SU-DHL-6 (cell line): ENCODE measurements at regions not wholly inside any gene's neighbourhood (a gene's known extent, or its start where the extent isn't known, plus 50 kb on each side); places are given as distances from the start of the nearest gene placed in this dataset.

Experiments used
- H2AFZ ChIP-seq: fragments of 200-600 bp; sonication (generic); 2 replicates; pipeline ENCODE4 v1.6.1; 2014; ENCODE audit warnings: low read depth, mild to moderate bottlenecking, moderate library complexity, mixed read lengths, antibody characterized with exemption, low read length; ENCODE audit not compliant: severe bottlenecking
- H3F3A ChIP-seq: fragments of 200-600 bp; shearing (Covaris generic); 2 replicates; pipeline ENCODE4 v1.6.0; 2016; ENCODE audit warnings: antibody characterized with exemption, mild to moderate bottlenecking; ENCODE audit not compliant: insufficient read depth
- H3K27ac ChIP-seq: fragments of 200-600 bp; sonication (generic); 2 replicates; pipeline ENCODE4 v1.5.1; 2016; ENCODE audit warnings: low read depth, mild to moderate bottlenecking, low read length, moderate library complexity, mixed read lengths
- H3K27me3 ChIP-seq: fragments of 200-600 bp; sonication (generic), shearing (Covaris generic); 2 replicates; pipeline ENCODE4 v1.6.0; 2014; ENCODE audit warnings: mild to moderate bottlenecking, low read length
- H3K36me3 ChIP-seq: fragments of 200-600 bp; sonication (generic); 2 replicates; pipeline ENCODE4 v1.6.1; 2014; ENCODE audit warnings: mild to moderate bottlenecking, low read length, mixed read lengths
- H3K4me2 ChIP-seq: fragments of 300-600, 200-600 bp; shearing (Covaris generic), sonication (generic); 2 replicates; pipeline ENCODE4 v1.6.0; 2014; ENCODE audit warnings: low read length, low read depth, mild to moderate bottlenecking; ENCODE audit not compliant: poor library complexity, severe bottlenecking
- H3K4me3 ChIP-seq: fragments of 200-600 bp; sonication (generic); 2 replicates; pipeline ENCODE4 v1.5.1; 2014; ENCODE audit warnings: antibody characterized with exemption, low read length, mild to moderate bottlenecking, mixed read lengths; ENCODE audit not compliant: insufficient read depth, poor library complexity, severe bottlenecking
- H3K79me2 ChIP-seq: fragments of 200-600 bp; sonication (generic); 2 replicates; pipeline ENCODE4 v1.6.1; 2014; ENCODE audit warnings: mild to moderate bottlenecking, low read length, moderate library complexity; ENCODE audit not compliant: insufficient read depth
- H3K9ac ChIP-seq: fragments of 200-600 bp; sonication (generic); 2 replicates; pipeline ENCODE4 v1.7.0; 2014; ENCODE audit warnings: mild to moderate bottlenecking, low read length
- H3K9me2 ChIP-seq: fragments of 200-600 bp; sonication (generic); replicated peaks from 2 replicates; pipeline ENCODE4 v1.6.1; 2014; ENCODE audit warnings: low read length; ENCODE audit not compliant: insufficient read depth
- H3K9me3 ChIP-seq: fragments of 200-600 bp; sonication (generic); 2 replicates; pipeline ENCODE4 v1.6.1; 2014; ENCODE audit warnings: low read length, mixed read lengths; ENCODE audit not compliant: insufficient read depth
- H4K20me1 ChIP-seq: fragments of 200-600 bp; sonication (generic); 2 replicates; pipeline ENCODE4 v1.6.1; 2014; ENCODE audit warnings: low read depth, mild to moderate bottlenecking, antibody characterized with exemption, low read length, moderate library complexity, mixed read lengths
- EZH2phosphoT487 ChIP-seq: fragments of 200-600 bp; sonication (generic), shearing (Covaris generic); conservative IDR thresholded peaks from 2 replicates; pipeline ENCODE4 v1.6.1; 2018; ENCODE audit warnings: mild to moderate bottlenecking, antibody characterized with exemption, low read length, moderate library complexity, mixed read lengths
- TF ChIP-seq, protein P1 (sequence below): fragments of 200-600 bp; sonication (generic); IDR thresholded peaks from one replicate; pipeline ENCODE4 v1.5.1; 2017; ENCODE audit warnings: antibody characterized with exemption, mild to moderate bottlenecking, low read length, moderate library complexity; ENCODE audit not compliant: insufficient read depth, poor library complexity, severe bottlenecking

GRCh38 chr2:78654941-78655340, 370.6 kb upstream of the REG3G start:
- no peaks in the 10 kb centered on the region for H3K27me3 ChIP-seq
- no peaks in the 10 kb centered on the region for H3K9me2 ChIP-seq
- no peaks in the 10 kb centered on the region for H3F3A ChIP-seq
- H3K79me2 ChIP-seq = no peaks in the 10 kb centered on the region
- no peak overlapping the region for H2AFZ ChIP-seq
- no peaks in the 10 kb centered on the region for H4K20me1 ChIP-seq
- no peak overlapping the region for H3K9ac ChIP-seq
- no peak for TF ChIP-seq EZH2phosphoT487
- TF ChIP-seq, protein P1, sequence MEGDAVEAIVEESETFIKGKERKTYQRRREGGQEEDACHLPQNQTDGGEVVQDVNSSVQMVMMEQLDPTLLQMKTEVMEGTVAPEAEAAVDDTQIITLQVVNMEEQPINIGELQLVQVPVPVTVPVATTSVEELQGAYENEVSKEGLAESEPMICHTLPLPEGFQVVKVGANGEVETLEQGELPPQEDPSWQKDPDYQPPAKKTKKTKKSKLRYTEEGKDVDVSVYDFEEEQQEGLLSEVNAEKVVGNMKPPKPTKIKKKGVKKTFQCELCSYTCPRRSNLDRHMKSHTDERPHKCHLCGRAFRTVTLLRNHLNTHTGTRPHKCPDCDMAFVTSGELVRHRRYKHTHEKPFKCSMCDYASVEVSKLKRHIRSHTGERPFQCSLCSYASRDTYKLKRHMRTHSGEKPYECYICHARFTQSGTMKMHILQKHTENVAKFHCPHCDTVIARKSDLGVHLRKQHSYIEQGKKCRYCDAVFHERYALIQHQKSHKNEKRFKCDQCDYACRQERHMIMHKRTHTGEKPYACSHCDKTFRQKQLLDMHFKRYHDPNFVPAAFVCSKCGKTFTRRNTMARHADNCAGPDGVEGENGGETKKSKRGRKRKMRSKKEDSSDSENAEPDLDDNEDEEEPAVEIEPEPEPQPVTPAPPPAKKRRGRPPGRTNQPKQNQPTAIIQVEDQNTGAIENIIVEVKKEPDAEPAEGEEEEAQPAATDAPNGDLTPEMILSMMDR = no peak
- H3K9me3 ChIP-seq = no peaks in the 10 kb centered on the region
- H3K36me3 ChIP-seq = no peaks in the 10 kb centered on the region
- H3K27ac ChIP-seq = no peak overlapping the region
- no peak overlapping the region for H3K4me2 ChIP-seq
- no peak overlapping the region for H3K4me3 ChIP-seq

GRCh38 chr2:78676921-78677696, 348.4 kb upstream of the REG3G start:
- Histone ChIP-seq H4K20me1 (no peaks in the 10 kb centered on the region), H2AFZ (no peak overlapping the region), H3K36me3 (no peaks in the 10 kb centered on the region)

GRCh38 chr2:78677774-78678173, 347.7 kb upstream of the REG3G start:
- Histone ChIP-seq H2AFZ (no peak overlapping the region), H3K27ac (no peak overlapping the region), H3K36me3 (no peaks in the 10 kb centered on the region), H3K9me3 (no peaks in the 10 kb centered on the region), H3K9me2 (no peaks in the 10 kb centered on the region), H3K4me2 (no peak overlapping the region), H3K9ac (no peak overlapping the region), H3F3A (no peaks in the 10 kb centered on the region), H3K27me3 (no peaks in the 10 kb centered on the region), H3K4me3 (no peak overlapping the region), H4K20me1 (no peaks in the 10 kb centered on the region), H3K79me2 (no peaks in the 10 kb centered on the region)
- TF ChIP-seq, protein P1 = no peak
- no peak for TF ChIP-seq EZH2phosphoT487

More at GRCh38 chr2:78676921-78677696, 348.4 kb upstream of the REG3G start:
- H3K9me2 ChIP-seq = no peaks in the 10 kb centered on the region
- H3K27ac ChIP-seq = no peak overlapping the region
- no peak overlapping the region for H3K4me3 ChIP-seq
- H3F3A ChIP-seq = no peaks in the 10 kb centered on the region
- H3K4me2 ChIP-seq = no peak overlapping the region
- H3K27me3 ChIP-seq = no peaks in the 10 kb centered on the region
- H3K9ac ChIP-seq = no peak overlapping the region
- H3K79me2 ChIP-seq = no peaks in the 10 kb centered on the region
- no peaks in the 10 kb centered on the region for H3K9me3 ChIP-seq
- no peak for TF ChIP-seq EZH2phosphoT487
- TF ChIP-seq, protein P1 = no peak
